Naive thymus-derived CD8-positive, alpha-beta T cell (primary cell): ENCODE measurements at regions not wholly inside any gene's neighbourhood (a gene's known extent, or its start where the extent isn't known, plus 50 kb on each side); places are given as distances from the start of the nearest gene placed in this dataset.

Source experiments
- ATAC-seq, 2 donors: fragments of 150-1000 bp; cut with Tn5 transposase in 1 of 2; sonication (Bioruptor Pico), chemical (Tn5 transposase) in 1 of 2; 1 replicate in 1 of 2; 2 replicates in 1 of 2; pipeline ENCODE4 v1.10.0; 2021; ENCODE audit warnings: mild to moderate bottlenecking in 2 of 2, moderate library complexity in 2 of 2
- POLR2A ChIA-PET: fragments of 350-600 bp; sonication (Branson Sonifier 250); formaldehyde crosslinking; loops from one replicate; lab custom pipeline; 2021; ENCODE audit warnings: antibody characterized with exemption; lab: Charles Lee
- DNase-seq, 10 donors: peaks; one replicate each; pipeline versions ENCODE4 v3.0.0 to v3.0.0-alpha.2; 2020 to 2022
- H3K27ac Mint-ChIP-seq, 10 donors: one replicate each; pipeline ENCODE4 v1.8.0; 2020 to 2022; ENCODE audit warnings: mild to moderate bottlenecking in 10 of 10, mixed read lengths in 10 of 10, moderate library complexity in 4 of 10, inconsistent platforms in 1 of 10
- H3K27me3 Mint-ChIP-seq, 5 donors: one replicate each; pipeline ENCODE4 v1.8.0; 2021 to 2022; ENCODE audit warnings: mixed read lengths in 5 of 5
- H3K36me3 Mint-ChIP-seq, 3 donors: one replicate each; pipeline ENCODE4 v1.8.0; 2020 to 2022; ENCODE audit warnings: mixed read lengths in 3 of 3, mild to moderate bottlenecking in 2 of 3, inconsistent platforms in 1 of 3
- H3K4me1 Mint-ChIP-seq, 4 donors: one replicate each; pipeline ENCODE4 v1.8.0; 2021 to 2022; ENCODE audit warnings: mixed read lengths in 4 of 4
- H3K4me3 Mint-ChIP-seq, 10 donors: one replicate each; pipeline ENCODE4 v1.8.0; 2020 to 2022; ENCODE audit warnings: mild to moderate bottlenecking in 10 of 10, mixed read lengths in 10 of 10, moderate library complexity in 6 of 10, inconsistent platforms in 1 of 10
- H3K9me3 Mint-ChIP-seq, 9 donors: one replicate each; pipeline ENCODE4 v1.8.0; 2020 to 2022; ENCODE audit warnings: mixed read lengths in 9 of 9, mild to moderate bottlenecking in 3 of 9, inconsistent platforms in 1 of 9, moderate library complexity in 1 of 9

GRCh38 chr1:157193702-157194391 is 55.7 kb upstream of the ETV3 start:
- DNase-seq (peak in 7 of 10 donors; percentile 7 to 26 (median 21)), ATAC-seq (no peak)
- Mint-ChIP-seq H3K27me3 (peaks cover 24 to 51% (median 36%) of the 10 kb centered on the region in 5 donors), H3K36me3 (no peaks in the 10 kb centered on the region), H3K27ac (no peak overlapping the region), H3K4me1 (peaks cover 3 to 6% (median 4%) of the 10 kb centered on the region in 4 donors), H3K4me3 (no peak overlapping the region), H3K9me3 (no peaks in the 10 kb centered on the region)
- POLR2A ChIA-PET, result no interaction called here

GRCh38 chr1:157193219-157193618 is 55.0 kb upstream of the ETV3 start:
- POLR2A ChIA-PET, result no interaction called here
- ATAC-seq (no peak), DNase-seq (no peak)
- peaks cover 24 to 57% (median 39%) of the 10 kb centered on the region in 5 donors for H3K27me3 Mint-ChIP-seq
- peaks cover 3 to 6% (median 4%) of the 10 kb centered on the region in 4 donors for H3K4me1 Mint-ChIP-seq
- no peaks in the 10 kb centered on the region for H3K9me3 Mint-ChIP-seq
- no peak overlapping the region for H3K27ac Mint-ChIP-seq
- H3K4me3 Mint-ChIP-seq, result no peak overlapping the region
- no peaks in the 10 kb centered on the region for H3K36me3 Mint-ChIP-seq

- DNase-seq, result no peak
- POLR2A ChIA-PET, result no interaction called here
- Mint-ChIP-seq H3K27ac (peak overlapping the region in 1 of 10 donors; percentile 29), H3K4me1 (peaks cover 3 to 6% (median 4%) of the 10 kb centered on the region in 4 donors), H3K4me3 (no peak overlapping the region), H3K9me3 (no peaks in the 10 kb centered on the region), H3K36me3 (no peaks in the 10 kb centered on the region), H3K27me3 (peaks cover 24 to 80% (median 44%) of the 10 kb centered on the region in 5 donors)
- ATAC-seq, result no peak
Observed at GRCh38 chr1:157189986-157190982, 52.1 kb upstream of the ETV3 start.

GRCh38 chr1:157189096-157189495 is 50.9 kb upstream of the ETV3 start:
- H3K4me1 Mint-ChIP-seq, result peaks cover 2 to 6% (median 3%) of the 10 kb centered on the region in 4 donors
- no peak overlapping the region for H3K4me3 Mint-ChIP-seq
- peaks cover 23 to 76% (median 42%) of the 10 kb centered on the region in 5 donors for H3K27me3 Mint-ChIP-seq
- POLR2A ChIA-PET, result no interaction called here
- H3K9me3 Mint-ChIP-seq, result no peaks in the 10 kb centered on the region
- no peaks in the 10 kb centered on the region for H3K36me3 Mint-ChIP-seq
- no peak overlapping the region for H3K27ac Mint-ChIP-seq
- ATAC-seq, result no peak
- no peak for DNase-seq
